ENCODE measurements at regions not wholly inside any gene's neighbourhood (a gene's known extent, or its start where the extent isn't known, plus 50 kb on each side); places are given as distances from the start of the nearest gene placed in this dataset.

- no peak overlapping the region for H3K4me3 ChIP-seq (ENCODE audit: low read depth, low read length)
- H3K36me3 ChIP-seq (ENCODE audit: insufficient read depth, low read length), result no peaks in the 10 kb centered on the region
- H3K27me3 ChIP-seq (ENCODE audit: insufficient read depth, low read length), result no peaks in the 10 kb centered on the region
- H3K79me2 ChIP-seq (ENCODE audit: control insufficient read depth, insufficient read depth, low read length, unreplicated experiment), result no peaks in the 10 kb centered on the region
- H3K27ac ChIP-seq (ENCODE audit: low read depth, low read length), result no peak overlapping the region
- no peaks in the 10 kb centered on the region for H3K4me1 ChIP-seq (ENCODE audit: control insufficient read depth, insufficient read depth, low read length, unreplicated experiment)
- H2AFZ ChIP-seq (ENCODE audit: low read length, unreplicated experiment), result no peak overlapping the region
Observed at GRCh38 chr3:861721-862120, 231.1 kb upstream of the CNTN6 start.

GRCh38 chr3:869269-869668 is 223.6 kb upstream of the CNTN6 start:
- Histone ChIP-seq H3K4me1 (ENCODE audit: control insufficient read depth, insufficient read depth, low read length, unreplicated experiment) (no peaks in the 10 kb centered on the region), H3K4me3 (ENCODE audit: low read depth, low read length) (no peak overlapping the region), H3K36me3 (ENCODE audit: insufficient read depth, low read length) (no peaks in the 10 kb centered on the region), H3K27ac (ENCODE audit: low read depth, low read length) (no peak overlapping the region), H2AFZ (ENCODE audit: low read length, unreplicated experiment) (no peak overlapping the region), H3K27me3 (ENCODE audit: insufficient read depth, low read length) (no peaks in the 10 kb centered on the region), H3K79me2 (ENCODE audit: control insufficient read depth, insufficient read depth, low read length, unreplicated experiment) (no peaks in the 10 kb centered on the region)

GRCh38 chr3:869734-870133 is 223.1 kb upstream of the CNTN6 start:
- H3K4me3 ChIP-seq (ENCODE audit: low read depth, low read length), result no peak overlapping the region
- H3K27me3 ChIP-seq (ENCODE audit: insufficient read depth, low read length), result no peaks in the 10 kb centered on the region
- H3K4me1 ChIP-seq (ENCODE audit: control insufficient read depth, insufficient read depth, low read length, unreplicated experiment), result no peaks in the 10 kb centered on the region
- H2AFZ ChIP-seq (ENCODE audit: low read length, unreplicated experiment), result no peak overlapping the region
- H3K79me2 ChIP-seq (ENCODE audit: control insufficient read depth, insufficient read depth, low read length, unreplicated experiment), result no peaks in the 10 kb centered on the region
- H3K36me3 ChIP-seq (ENCODE audit: insufficient read depth, low read length), result no peaks in the 10 kb centered on the region
- no peak overlapping the region for H3K27ac ChIP-seq (ENCODE audit: low read depth, low read length)

- no peaks in the 10 kb centered on the region for H3K79me2 ChIP-seq (ENCODE audit: control insufficient read depth, insufficient read depth, low read length, unreplicated experiment)
- no peak overlapping the region for H2AFZ ChIP-seq (ENCODE audit: low read length, unreplicated experiment)
- no peak overlapping the region for H3K4me3 ChIP-seq (ENCODE audit: low read depth, low read length)
- no peak overlapping the region for H3K27ac ChIP-seq (ENCODE audit: low read depth, low read length)
- H3K27me3 ChIP-seq (ENCODE audit: insufficient read depth, low read length), result no peaks in the 10 kb centered on the region
- no peaks in the 10 kb centered on the region for H3K4me1 ChIP-seq (ENCODE audit: control insufficient read depth, insufficient read depth, low read length, unreplicated experiment)
- H3K36me3 ChIP-seq (ENCODE audit: insufficient read depth, low read length), result no peaks in the 10 kb centered on the region
Observed at GRCh38 chr3:871651-872050, 221.2 kb upstream of the CNTN6 start.

- Histone ChIP-seq H3K36me3 (ENCODE audit: insufficient read depth, low read length) (no peaks in the 10 kb centered on the region), H3K27me3 (ENCODE audit: insufficient read depth, low read length) (no peaks in the 10 kb centered on the region), H3K79me2 (ENCODE audit: control insufficient read depth, insufficient read depth, low read length, unreplicated experiment) (no peaks in the 10 kb centered on the region), H2AFZ (ENCODE audit: low read length, unreplicated experiment) (no peak overlapping the region), H3K4me1 (ENCODE audit: control insufficient read depth, insufficient read depth, low read length, unreplicated experiment) (no peaks in the 10 kb centered on the region), H3K4me3 (ENCODE audit: low read depth, low read length) (no peak overlapping the region), H3K27ac (ENCODE audit: low read depth, low read length) (no peak overlapping the region)
Observed at GRCh38 chr3:877001-877400, 215.8 kb upstream of the CNTN6 start.

- no peak overlapping the region for H3K4me3 ChIP-seq (ENCODE audit: low read depth, low read length)
- H3K27ac ChIP-seq (ENCODE audit: low read depth, low read length), result no peak overlapping the region
- H3K4me1 ChIP-seq (ENCODE audit: control insufficient read depth, insufficient read depth, low read length, unreplicated experiment), result no peaks in the 10 kb centered on the region
- no peaks in the 10 kb centered on the region for H3K36me3 ChIP-seq (ENCODE audit: insufficient read depth, low read length)
- H2AFZ ChIP-seq (ENCODE audit: low read length, unreplicated experiment), result no peak overlapping the region
- no peaks in the 10 kb centered on the region for H3K79me2 ChIP-seq (ENCODE audit: control insufficient read depth, insufficient read depth, low read length, unreplicated experiment)
- no peaks in the 10 kb centered on the region for H3K27me3 ChIP-seq (ENCODE audit: insufficient read depth, low read length)
Observed at GRCh38 chr3:878746-879145, 214.1 kb upstream of the CNTN6 start.

- H3K36me3 ChIP-seq (ENCODE audit: insufficient read depth, low read length), result no peaks in the 10 kb centered on the region
- H3K27ac ChIP-seq (ENCODE audit: low read depth, low read length), result no peak overlapping the region
- no peak overlapping the region for H3K4me3 ChIP-seq (ENCODE audit: low read depth, low read length)
- H3K4me1 ChIP-seq (ENCODE audit: control insufficient read depth, insufficient read depth, low read length, unreplicated experiment), result no peaks in the 10 kb centered on the region
- no peaks in the 10 kb centered on the region for H3K79me2 ChIP-seq (ENCODE audit: control insufficient read depth, insufficient read depth, low read length, unreplicated experiment)
- no peak overlapping the region for H2AFZ ChIP-seq (ENCODE audit: low read length, unreplicated experiment)
- no peaks in the 10 kb centered on the region for H3K27me3 ChIP-seq (ENCODE audit: insufficient read depth, low read length)
Observed at GRCh38 chr3:880371-880770, 212.5 kb upstream of the CNTN6 start.

GRCh38 chr3:882533-882932 is 210.3 kb upstream of the CNTN6 start:
- Histone ChIP-seq H3K36me3 (ENCODE audit: insufficient read depth, low read length) (no peaks in the 10 kb centered on the region), H3K27me3 (ENCODE audit: insufficient read depth, low read length) (no peaks in the 10 kb centered on the region), H3K27ac (ENCODE audit: low read depth, low read length) (no peak overlapping the region), H3K79me2 (ENCODE audit: control insufficient read depth, insufficient read depth, low read length, unreplicated experiment) (no peaks in the 10 kb centered on the region), H2AFZ (ENCODE audit: low read length, unreplicated experiment) (no peak overlapping the region), H3K4me3 (ENCODE audit: low read depth, low read length) (no peak overlapping the region), H3K4me1 (ENCODE audit: control insufficient read depth, insufficient read depth, low read length, unreplicated experiment) (no peaks in the 10 kb centered on the region)

- Histone ChIP-seq H2AFZ (ENCODE audit: low read length, unreplicated experiment) (no peak overlapping the region), H3K79me2 (ENCODE audit: control insufficient read depth, insufficient read depth, low read length, unreplicated experiment) (no peaks in the 10 kb centered on the region), H3K27me3 (ENCODE audit: insufficient read depth, low read length) (no peaks in the 10 kb centered on the region), H3K4me1 (ENCODE audit: control insufficient read depth, insufficient read depth, low read length, unreplicated experiment) (no peaks in the 10 kb centered on the region), H3K27ac (ENCODE audit: low read depth, low read length) (no peak overlapping the region), H3K36me3 (ENCODE audit: insufficient read depth, low read length) (no peaks in the 10 kb centered on the region), H3K4me3 (ENCODE audit: low read depth, low read length) (no peak overlapping the region)
Observed at GRCh38 chr3:901953-902778, 190.7 kb upstream of the CNTN6 start.

GRCh38 chr3:905217-905616 is 187.6 kb upstream of the CNTN6 start:
- Histone ChIP-seq H3K79me2 (ENCODE audit: control insufficient read depth, insufficient read depth, low read length, unreplicated experiment) (no peaks in the 10 kb centered on the region), H2AFZ (ENCODE audit: low read length, unreplicated experiment) (no peak overlapping the region), H3K27ac (ENCODE audit: low read depth, low read length) (no peak overlapping the region), H3K27me3 (ENCODE audit: insufficient read depth, low read length) (no peaks in the 10 kb centered on the region), H3K36me3 (ENCODE audit: insufficient read depth, low read length) (no peaks in the 10 kb centered on the region), H3K4me3 (ENCODE audit: low read depth, low read length) (no peak overlapping the region), H3K4me1 (ENCODE audit: control insufficient read depth, insufficient read depth, low read length, unreplicated experiment) (no peaks in the 10 kb centered on the region)

- Histone ChIP-seq H3K79me2 (ENCODE audit: control insufficient read depth, insufficient read depth, low read length, unreplicated experiment) (no peaks in the 10 kb centered on the region), H3K4me3 (ENCODE audit: low read depth, low read length) (no peak overlapping the region), H2AFZ (ENCODE audit: low read length, unreplicated experiment) (no peak overlapping the region), H3K36me3 (ENCODE audit: insufficient read depth, low read length) (no peaks in the 10 kb centered on the region), H3K27ac (ENCODE audit: low read depth, low read length) (no peak overlapping the region), H3K27me3 (ENCODE audit: insufficient read depth, low read length) (no peaks in the 10 kb centered on the region), H3K4me1 (ENCODE audit: control insufficient read depth, insufficient read depth, low read length, unreplicated experiment) (no peaks in the 10 kb centered on the region)
Observed at GRCh38 chr3:906739-907138, 186.1 kb upstream of the CNTN6 start.

Measured in ACC112 (cell line).